ENCODE measurements at regions not wholly inside any gene's neighbourhood (a gene's known extent, or its start where the extent isn't known, plus 50 kb on each side); places are given as distances from the start of the nearest gene placed in this dataset.

DNA sequence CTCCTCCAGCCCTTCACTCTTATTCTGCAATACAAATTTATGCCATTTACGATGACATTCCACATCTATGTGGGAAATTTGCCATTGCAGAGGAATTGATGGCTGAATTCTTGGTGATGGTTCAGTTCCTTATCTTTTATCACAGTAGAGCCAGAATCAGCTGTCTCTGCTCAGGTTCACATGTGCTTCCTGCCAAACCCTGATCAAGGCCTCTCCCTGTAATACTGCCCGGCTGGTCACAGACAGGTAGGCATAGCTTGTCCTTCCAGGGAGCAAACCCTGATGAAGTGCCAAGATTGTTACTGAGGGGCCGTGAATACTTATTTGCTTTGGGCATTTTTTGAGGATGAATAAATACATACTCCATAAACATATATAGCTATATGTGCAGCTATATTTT, 450.0 kb downstream of the NSUN3 start:
- DNase-seq (ENCODE audit: low spot score): no peak

DNA sequence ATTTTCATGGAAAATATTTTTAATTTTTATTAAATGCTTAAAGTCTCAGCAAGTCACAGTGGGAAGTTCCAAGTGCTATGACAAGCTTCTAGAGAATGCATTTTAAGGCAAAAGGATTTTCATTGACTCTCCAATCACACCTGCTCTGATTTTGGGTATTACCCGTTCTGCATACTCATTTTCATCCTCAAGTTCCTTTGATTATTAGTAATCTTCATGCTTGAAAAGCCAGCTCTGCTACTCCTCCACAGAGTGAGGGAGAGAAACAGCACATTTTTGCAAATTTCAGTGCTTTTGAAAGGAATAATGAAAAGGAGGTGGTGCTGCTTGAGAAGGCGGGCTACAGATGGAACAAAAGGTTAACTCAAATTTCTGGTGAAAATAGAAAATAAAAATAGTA, 450.7 kb downstream of the NSUN3 start:
- no peak for DNase-seq (ENCODE audit: low spot score)

DNA sequence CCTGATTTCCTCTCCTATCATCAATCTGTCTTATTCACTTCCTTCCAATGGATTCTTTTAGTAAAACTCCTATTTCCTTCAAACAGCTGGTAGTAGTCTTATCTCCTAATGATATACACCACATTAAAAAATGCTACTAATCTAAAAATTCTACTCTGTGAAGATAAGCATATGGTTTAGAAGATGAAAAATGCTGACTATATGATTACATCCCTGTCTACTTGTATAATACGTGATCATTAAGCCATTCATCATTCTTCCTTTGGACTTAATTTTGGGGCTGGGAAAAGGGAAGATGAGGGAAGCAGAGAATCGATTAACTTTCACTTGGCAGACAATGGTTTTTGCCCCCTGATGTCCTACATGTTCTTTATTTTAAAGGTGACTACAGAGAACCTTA, 453.1 kb downstream of the NSUN3 start:
- DNase-seq (ENCODE audit: low spot score): no peak

DNA sequence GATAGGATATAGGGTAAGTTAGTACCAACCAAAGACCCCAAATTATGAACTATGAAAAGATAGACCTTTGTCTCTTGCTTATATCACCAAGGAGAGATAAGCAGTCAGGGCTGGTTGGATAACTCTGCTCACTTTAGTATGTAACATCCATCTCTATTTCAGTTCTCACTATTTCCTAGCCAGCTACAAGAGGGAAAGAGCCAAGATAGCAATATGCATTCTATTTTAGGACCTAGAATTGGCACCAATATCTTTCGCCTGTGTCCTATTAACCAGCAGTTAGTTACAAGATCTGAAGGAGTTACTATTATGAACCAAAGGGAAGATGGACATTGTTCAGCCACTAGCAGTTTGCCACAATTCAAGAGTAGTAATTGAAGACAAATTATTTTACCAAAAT, 457.5 kb downstream of the NSUN3 start:
- no peak for DNase-seq (ENCODE audit: low spot score)

DNA sequence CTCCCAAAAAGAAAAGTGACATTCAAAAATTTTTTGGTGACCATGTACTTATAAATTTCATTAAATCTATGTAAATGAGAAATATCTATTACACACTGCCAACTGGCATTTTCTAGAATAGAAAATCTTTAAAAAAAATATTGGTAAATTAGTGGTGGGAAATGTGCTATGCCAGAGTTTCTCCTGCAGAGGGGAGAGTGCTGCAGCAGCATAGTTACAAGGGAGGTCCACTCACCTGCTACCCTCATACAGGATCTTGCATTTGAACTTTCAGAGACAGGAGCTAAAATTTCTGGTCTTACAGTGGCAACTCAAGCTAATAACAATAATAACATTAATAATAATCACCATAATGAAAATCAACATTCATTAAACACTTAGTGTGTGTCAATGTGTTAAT, 459.6 kb downstream of the NSUN3 start:
- DNase-seq (ENCODE audit: low spot score): no peak

DNA sequence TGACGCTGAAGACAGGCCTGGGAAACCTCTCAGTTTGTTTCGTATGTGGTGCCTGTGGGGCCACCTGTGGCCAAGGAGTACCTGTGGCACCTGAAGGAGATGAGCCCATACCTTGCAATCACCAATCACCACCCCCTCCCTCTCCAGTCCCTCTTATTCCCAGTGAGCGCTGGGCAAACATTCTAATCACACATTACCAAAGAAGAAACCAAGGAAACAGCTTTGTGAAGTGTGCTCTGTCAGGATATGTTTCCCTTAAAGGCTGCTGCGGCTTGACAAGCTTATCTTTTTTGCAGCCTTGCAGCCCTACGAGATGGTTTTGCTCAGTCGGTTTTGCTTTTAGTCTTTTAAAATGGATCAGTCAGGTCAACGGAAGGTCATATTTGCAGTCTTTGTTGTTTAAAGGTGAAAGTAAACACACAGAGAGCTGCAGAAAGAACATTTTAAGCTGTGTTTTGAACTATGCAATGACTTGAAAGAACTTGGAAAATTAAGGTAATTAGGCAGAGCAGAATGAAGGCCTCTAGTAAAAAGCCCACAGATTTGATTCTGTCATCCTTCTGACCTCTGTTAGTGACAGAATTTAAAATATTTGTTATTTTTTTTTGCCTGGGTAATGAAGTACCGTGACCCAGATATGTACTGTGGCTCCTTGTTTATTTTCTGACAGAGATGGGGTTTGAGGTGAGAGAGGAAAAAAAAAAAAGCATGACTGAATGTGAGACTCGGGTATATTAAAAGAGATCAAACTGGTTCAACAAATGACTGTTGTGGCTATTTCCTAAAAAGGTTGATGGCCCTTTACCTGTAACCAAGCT, 461.4 kb downstream of the NSUN3 start:
- no peak for DNase-seq (ENCODE audit: low spot score)

DNA sequence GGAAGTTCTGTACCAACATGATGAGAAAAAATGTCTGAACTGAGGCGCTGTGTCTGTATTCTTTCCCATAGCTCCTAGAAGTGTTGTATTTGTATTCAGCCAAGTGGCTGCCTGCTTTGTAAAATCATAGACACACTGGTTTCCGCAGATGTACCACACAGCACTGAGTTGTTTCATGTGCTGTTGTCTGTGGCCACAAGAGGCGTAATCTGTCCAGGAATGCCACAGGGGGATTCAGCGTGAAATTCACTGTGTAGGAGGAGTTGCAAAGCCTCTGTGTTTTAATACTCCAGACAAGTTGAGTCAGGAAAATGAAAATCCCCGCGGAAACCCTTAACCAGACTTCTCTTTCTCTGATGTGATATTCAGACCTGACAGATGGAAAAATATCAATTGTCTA, 462.2 kb downstream of the NSUN3 start:
- DNase-seq (ENCODE audit: low spot score): no peak

DNA sequence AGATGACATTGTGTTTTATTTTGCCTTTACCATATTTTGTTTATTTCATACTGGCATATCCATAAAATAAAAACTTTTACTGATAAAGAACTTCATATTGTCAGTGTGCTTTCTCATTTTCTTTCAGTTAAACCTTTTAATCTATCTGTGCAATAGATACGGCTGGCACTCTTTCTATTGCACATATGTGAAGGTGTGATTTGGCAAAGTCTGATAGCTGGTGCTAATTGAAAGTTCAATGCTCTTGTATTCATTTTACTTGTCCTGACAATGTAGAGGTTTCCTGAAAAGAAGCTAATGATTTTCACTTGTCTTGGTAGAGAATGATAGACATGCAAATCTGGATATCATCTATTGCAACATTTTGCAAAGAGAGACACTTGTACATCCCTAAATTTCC, 467.0 kb downstream of the NSUN3 start:
- DNase-seq (ENCODE audit: low spot score): no peak

DNA sequence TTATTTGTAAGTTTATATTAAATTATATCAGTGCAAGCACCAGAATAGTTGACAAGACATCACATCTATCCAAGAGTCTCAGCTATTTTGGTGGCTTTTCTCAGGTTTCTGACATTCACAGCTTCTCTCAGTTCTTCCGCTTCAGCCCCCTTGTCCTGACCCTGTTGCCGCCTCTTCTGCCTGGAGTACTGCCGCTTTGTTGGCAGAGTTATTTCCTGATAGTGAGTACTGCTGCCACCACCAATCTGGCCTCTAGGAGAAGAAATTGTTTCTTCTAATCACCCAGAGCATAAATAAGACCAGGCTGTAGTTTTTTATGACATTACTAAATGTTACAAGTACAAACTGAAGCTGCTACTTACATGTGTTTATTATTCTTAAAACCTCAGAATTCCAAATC, 470.1 kb downstream of the NSUN3 start:
- DNase-seq (ENCODE audit: low spot score): no peak

DNA sequence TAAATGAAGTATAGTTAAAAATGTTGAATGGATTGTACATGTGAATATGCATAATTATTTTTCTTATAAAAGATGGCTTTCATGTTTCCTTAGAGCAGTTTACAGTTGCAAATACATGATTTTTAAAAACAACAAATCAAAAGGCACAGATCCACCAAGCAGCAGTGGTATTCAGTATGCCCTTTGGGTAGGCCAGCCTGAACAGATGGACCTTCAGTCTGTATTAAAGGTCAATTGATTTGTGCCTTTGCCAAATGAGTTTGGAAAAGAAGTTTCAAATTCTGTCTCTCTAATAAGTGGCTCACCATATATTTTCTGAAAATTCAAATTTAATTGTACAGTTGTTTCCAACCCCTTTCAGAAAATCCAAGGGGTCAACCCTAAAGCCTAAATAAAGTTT, 477.1 kb downstream of the NSUN3 start:
- DNase-seq (ENCODE audit: low spot score): no peak

DNA sequence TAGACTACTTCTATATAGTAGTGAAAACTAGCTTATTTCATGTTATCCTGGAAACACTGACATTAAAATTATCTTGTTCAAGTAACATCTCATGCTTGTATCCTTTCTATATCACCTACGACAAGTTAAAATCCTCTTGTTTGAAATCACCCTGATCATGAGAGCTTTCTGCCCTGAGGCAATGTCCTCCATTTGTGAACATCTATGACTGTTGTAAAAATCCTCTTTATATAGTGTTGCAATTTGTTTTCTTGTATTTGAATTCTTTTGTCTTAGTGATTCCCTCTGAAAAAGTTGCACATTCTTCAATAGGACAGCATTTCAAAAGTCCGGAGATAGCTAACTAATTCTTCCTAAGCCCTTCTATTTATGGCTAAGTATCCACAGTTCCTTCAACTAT, 480.3 kb downstream of the NSUN3 start:
- no peak for DNase-seq (ENCODE audit: low spot score)

DNA sequence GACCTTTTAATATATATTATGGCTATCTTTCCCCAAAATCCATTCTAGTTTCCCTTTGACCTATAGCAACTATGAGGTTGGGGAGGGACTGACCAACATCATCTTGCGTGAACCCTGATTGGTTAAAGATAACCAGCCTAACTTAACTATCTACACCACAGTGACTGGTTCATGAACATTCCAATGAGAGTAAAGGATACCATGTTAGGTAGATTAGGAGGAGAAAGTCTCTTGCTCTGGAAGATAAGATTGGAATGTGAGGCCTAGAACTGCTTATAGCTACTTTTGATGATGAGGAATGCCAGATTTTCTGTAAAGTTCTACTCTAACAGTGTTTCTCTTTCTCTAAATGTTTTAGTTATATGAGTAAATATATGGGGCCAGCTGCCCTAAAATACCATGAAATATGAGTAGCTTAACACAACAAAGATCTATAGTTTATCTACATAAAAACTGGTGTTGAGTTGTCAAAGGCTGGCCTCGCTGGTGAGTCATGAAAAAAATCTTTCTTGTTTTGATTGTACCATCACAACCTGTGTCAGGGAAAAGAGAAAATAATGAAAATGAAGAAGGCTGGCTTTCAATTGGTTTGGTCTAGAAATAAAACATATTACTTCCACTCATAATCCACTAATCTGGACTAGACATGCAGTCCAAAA, 481.4 kb downstream of the NSUN3 start:
- DNase-seq (ENCODE audit: low spot score): no peak

DNA sequence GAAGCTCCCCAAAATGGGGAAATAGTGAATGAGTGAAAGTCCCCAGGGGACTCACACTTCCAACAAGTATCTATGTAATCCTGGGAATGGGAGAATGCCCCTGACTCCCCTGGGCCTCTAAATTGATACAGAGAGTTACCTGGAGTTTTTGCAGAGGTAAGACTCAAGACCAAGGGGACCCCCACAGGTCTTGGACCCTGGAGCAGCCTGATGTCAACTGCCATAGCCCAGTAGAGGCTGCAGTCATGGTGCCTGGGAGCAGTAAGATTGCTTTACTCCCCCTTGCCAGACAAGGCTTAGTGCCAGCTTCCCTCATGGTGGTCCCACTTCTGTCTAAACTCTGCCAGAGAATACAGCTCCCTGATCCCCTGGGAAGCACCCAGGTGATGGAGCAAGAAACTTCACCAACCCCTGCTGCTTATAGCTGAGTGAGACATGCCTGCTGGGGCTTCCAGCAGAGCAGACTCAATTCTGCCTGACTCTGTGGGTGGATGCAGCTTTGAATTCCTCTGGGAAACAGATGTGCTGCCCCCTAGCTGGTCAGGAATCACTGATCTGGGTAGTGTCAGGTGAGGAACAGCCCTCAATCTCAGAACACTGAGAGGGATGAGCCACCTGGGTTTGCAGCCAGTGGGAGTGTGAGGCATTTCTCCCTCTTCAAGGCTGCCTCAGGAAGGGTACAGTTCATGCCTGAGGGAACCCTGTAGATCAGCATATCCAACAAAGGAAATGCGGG, 485.9 kb downstream of the NSUN3 start:
- no peak for DNase-seq (ENCODE audit: low spot score)

DNA sequence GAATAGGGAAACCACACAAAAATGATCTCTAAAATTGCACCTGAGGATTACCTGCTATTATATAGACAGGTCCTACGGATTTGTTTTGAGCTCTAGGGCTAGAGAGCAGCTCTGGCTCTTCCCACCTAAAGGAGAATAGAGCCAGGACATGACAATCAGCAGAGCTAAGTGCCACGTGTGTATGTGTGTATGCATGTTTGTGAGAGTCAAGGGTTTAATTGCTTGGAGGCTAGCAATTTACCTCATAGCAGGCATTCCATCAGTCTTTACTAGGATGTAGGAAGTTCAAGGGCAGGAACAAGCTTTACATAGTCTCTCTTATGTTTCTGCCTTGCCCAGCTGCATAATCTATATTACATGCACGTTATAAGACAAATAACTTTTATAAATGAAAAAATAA, 498.2 kb downstream of the NSUN3 start:
- DNase-seq (ENCODE audit: low spot score): no peak

DNA sequence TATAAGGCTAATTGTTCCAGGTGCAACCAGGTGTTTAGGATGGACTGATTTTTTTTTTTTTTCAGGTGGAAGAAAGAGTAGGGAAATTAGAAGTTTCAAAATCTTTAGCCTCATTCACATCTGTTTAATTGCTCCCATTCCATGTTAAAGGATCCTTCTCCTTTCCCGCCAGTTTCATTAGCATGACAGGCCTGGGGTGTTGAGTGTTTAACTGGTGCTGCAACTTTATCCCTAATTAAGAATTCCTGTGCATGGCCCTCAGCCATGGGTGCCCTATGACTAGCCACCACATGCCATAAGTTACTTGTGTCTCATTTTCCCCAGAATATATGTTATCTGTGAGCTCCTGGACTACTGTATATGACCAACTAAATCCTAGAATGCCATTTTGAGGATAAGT, 501.4 kb downstream of the NSUN3 start:
- no peak for DNase-seq (ENCODE audit: low spot score)

DNA sequence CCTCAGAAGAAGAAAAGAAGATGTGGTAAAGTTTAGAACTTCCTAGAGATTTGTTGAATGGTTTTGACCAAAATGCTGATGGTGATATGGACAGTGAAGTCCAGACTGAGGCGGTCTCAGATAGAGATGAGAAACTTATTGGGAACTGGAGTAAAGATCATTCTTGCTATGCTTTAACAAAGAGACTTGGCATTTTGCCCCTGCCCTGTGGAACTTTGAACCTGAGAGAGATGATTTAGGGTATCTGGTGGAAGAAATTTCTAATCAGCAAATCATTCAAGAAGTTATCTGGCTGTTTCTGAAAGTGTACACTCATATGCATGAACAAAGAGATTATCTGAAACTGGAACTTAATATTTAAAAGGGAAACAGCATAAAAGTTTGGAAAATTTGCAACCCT, 505.2 kb downstream of the NSUN3 start:
- DNase-seq (ENCODE audit: low spot score): no peak

DNA sequence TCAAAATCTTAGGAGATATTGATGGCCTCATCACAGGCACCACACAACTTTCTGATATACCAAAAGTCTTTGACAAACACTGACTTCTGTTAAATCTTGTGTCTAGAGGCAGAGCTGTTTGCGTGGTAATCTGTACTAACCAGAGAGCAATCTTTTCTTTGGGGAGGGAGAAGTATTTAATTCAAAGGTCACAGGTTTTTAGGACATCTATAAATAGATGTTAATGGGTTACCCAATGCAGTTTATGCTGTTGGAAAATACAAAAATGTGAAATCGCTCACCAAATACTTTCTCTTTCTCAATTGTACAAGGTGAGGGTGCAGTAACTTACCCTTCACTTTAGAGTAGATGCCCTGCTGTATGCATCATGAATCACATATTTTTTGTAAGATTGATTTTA, 510.5 kb downstream of the NSUN3 start:
- no peak for DNase-seq (ENCODE audit: low spot score)

DNA sequence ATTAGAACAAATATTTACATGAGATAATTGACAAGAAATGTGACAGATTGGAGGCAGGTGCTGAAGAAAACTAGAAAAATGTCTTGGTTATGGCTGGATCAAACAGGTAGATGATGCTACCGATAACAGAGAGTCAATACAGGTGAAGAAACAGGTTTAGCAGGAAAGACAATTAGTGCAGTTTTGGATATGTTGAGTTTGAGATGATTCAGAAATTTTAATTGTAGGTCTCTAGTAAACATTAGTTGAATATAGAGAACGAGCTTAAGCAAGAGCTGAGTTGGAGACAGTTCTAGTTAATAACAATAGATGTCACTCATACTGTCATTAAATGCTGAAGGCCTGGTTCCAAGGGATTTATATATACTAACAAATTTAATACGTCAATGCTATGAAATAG, 524.4 kb downstream of the NSUN3 start:
- no peak for DNase-seq (ENCODE audit: low spot score)

DNA sequence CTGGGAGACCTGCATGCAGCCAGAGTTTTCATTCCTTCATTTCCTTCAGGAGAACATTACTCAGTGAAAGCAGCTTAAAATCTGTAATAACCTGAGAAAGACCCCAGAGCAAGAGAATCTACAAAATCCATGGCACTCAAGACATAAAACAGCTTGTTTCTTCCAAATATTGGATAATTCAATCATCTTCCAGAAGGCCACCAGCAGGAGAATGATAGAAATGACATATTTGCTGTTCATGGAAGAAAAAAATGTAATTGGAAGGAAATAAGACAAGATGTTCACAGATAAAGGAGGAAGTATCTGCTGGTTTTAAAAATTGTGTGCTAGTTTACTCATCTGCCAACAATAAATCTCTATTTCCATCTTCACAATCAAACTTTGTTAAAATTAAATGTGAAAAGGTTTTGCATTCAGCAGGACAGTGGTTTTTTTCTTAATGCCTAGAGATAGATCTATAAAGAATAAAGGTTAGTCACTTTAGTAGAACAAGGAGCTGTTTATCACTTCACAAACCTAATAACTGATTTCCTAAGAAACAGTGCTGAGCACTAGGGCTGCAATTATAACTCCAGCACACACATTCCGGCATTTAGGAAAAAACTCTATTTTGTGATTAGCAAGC, 530.8 kb downstream of the NSUN3 start:
- DNase-seq (ENCODE audit: low spot score): no peak

DNA sequence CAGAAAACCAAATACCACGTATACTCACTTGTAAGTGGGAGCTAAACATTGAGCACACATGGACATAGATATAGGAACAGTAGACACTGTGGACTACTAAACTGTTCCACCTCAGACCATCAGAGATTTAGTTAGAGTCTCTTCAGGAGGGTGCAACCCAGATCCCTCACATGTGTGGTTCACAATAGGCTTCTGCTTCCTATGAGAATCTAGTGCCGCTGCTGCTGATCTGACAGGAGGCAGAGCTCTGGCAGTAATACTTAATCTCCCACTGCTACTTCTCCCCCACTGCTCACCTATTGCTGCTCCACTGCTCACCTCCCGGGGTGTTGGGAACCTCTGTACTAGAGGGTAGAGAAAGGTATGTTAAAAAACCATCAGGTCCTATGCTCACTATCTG, 533.3 kb downstream of the NSUN3 start:
- DNase-seq (ENCODE audit: low spot score): no peak

DNA sequence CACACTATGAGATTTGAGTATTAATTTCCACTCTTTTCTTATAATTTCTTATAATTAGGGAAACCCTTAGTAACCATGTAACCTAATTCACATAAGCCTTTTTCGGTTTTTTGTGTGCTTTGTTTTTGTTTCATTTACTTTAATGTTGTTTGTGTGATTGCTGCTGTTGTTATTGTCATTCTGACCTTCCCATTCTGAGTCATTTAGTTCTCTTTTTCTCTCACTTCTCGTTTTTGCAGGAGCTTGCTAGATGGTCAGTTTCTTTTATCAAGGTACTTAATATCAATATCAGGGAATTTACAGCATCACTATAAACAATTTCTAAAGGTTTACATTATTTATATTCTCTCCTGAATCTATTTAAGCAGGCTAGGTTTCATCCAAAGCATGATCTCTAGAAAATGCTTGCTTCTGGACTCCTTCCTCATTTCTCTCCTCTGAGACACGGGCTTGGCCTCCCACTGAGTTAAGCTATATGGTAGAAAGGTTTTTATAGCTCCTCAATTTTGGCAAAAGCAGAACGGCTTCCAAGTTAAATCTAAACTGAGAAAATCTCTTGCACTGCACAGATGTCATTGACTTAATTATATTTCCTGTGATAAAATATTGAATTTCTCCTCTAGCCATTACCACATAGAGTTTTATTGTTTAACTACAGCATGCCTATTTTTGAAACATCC, 534.2 kb downstream of the NSUN3 start:
- DNase-seq (ENCODE audit: low spot score): no peak

DNA sequence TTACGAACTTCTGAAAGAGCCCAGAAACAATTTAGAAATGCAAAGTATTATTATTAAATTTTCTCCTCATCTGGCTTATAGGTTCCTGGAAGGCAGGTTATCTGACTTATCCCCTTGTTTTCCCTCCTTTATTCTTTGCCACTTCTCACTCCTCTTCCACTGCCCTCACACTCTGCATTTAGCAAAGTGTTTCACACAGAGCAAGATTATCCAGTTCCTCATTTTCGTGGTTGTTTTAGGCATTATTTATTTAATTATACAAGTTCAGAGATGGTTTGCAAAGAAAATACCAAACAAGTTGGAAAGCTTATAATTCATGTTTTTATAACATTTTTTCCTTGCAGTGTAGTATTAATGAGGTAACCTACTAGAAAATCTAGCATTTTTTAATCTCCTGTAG, 544.9 kb downstream of the NSUN3 start:
- DNase-seq (ENCODE audit: low spot score): no peak
